Neuron (in vitro differentiated cells): ENCODE measurements at regions not wholly inside any gene's neighbourhood (a gene's known extent, or its start where the extent isn't known, plus 50 kb on each side); places are given as distances from the start of the nearest gene placed in this dataset.
A peak's percentile ranks its signal among the peaks of the same experiment; 100 is the strongest.
"Not testable (repeated sequence)": the region's sequence is repeated elsewhere in the genome, so short reads cannot be mapped to it uniquely, and the experiment has no call there.

ENCODE experiments used
- H2AFZ ChIP-seq: one replicate; pipeline ENCODE4 v1.6.1; 2013; ENCODE audit warnings: low read depth, mild to moderate bottlenecking, inconsistent platforms, low read length, moderate library complexity
- H3K27me3 ChIP-seq: one replicate; pipeline ENCODE4 v1.6.1; 2013; ENCODE audit warnings: low read length; ENCODE audit not compliant: insufficient read depth
- H3K36me3 ChIP-seq: one replicate; pipeline ENCODE4 v1.6.1; 2013; ENCODE audit warnings: low read length; ENCODE audit not compliant: insufficient read depth
- H3K4me1 ChIP-seq: one replicate; pipeline ENCODE4 v1.6.1; 2013; ENCODE audit warnings: low read length; ENCODE audit not compliant: insufficient read depth
- H3K4me3 ChIP-seq: 2 replicates; pipeline ENCODE4 v1.5.1; 2013; ENCODE audit warnings: mild to moderate bottlenecking, low read length, moderate library complexity
- H3K9me3 ChIP-seq: one replicate; pipeline ENCODE4 v1.6.1; 2013; ENCODE audit warnings: low read length

DNA sequence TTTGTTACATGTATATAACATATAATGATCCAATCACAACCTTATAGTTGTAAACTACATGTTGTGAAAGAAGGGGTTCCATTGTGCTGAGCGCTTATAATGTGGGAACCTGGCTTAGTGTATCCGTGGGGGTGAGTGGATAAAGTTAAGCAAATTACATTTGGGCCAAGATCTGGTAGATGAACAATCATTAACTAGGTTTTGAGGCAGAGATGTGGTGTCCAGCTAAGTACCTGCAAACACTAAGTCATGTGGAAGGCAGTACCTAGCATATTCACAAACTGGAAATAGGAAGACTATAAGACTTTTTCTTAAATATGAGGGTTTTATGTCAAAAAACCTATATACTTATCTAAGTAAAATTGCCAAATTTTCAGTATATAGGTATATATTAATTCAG, 167.2 kb upstream of the PDE4B start:
- Histone ChIP-seq H3K9me3 (no peaks in the 10 kb centered on the region), H3K36me3 (no peaks in the 10 kb centered on the region), H3K4me1 (no peaks in the 10 kb centered on the region), H3K27me3 (no peaks in the 10 kb centered on the region), H2AFZ (no peak overlapping the region), H3K4me3 (no peak overlapping the region)

DNA sequence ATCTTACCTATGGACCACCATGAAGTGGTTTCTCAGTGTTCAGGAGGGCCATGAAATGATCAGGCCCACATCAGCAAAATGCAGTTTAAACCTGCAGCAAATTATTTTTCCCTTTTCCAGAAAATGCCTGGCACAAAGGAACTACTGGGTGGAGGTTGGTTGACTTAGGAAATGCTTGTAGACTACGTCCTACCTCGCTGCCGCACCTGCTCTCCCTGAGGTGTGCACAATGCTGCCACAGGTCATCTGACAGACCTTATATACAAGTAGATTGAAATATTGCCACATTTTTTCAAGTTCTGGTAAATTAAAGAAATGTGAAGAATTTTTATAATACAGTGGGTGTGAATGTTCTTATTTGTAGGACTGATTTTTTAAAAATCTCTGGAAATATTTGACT, 166.7 kb upstream of the PDE4B start:
- Histone ChIP-seq H3K9me3 (no peaks in the 10 kb centered on the region), H3K36me3 (no peaks in the 10 kb centered on the region), H3K4me3 (no peak overlapping the region), H2AFZ (no peak overlapping the region), H3K4me1 (no peaks in the 10 kb centered on the region), H3K27me3 (no peaks in the 10 kb centered on the region)

DNA sequence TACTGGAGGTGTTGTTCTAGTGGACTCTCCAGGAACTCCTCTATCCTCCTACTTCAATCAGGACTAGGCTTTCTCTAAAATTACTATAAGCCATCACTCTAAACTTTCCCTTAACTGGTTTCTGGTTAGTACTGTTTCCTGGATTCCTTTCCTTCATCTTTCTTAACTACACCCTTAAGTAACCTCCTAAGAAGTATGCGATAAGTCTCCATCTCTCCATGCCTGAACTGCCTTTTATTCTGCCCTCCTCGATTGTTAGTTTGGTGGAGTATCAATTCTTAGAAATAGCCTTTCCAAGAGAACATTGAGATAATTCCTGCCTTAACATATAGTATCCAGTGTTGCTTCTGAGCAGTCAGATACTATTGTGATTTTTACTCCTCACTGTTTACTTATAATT, 162.9 kb upstream of the PDE4B start:
- Histone ChIP-seq H2AFZ (no peak overlapping the region), H3K27me3 (no peaks in the 10 kb centered on the region), H3K4me3 (no peak overlapping the region), H3K4me1 (no peaks in the 10 kb centered on the region), H3K9me3 (no peaks in the 10 kb centered on the region), H3K36me3 (no peaks in the 10 kb centered on the region)

DNA sequence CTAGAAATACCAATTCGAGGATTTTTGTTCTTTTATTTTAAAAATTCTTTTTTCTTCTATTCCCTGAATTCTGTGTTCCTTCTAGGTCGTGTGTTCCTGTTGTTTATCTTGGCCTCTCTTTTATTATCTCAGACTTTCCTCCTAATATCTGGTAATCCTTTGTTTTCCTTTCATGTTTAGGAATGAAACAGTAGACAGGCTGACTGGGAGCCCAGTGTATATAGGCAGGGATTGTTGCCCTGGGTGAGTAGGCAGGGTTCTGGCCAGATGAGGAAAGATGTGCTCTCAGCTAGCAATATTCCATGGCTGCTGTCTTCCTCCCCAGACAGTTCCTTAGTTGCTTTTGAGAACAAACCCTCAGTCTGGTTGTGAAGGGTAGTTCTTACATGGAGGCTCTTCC, 161.8 kb upstream of the PDE4B start:
- no peaks in the 10 kb centered on the region for H3K36me3 ChIP-seq
- H3K9me3 ChIP-seq, result no peaks in the 10 kb centered on the region

DNA sequence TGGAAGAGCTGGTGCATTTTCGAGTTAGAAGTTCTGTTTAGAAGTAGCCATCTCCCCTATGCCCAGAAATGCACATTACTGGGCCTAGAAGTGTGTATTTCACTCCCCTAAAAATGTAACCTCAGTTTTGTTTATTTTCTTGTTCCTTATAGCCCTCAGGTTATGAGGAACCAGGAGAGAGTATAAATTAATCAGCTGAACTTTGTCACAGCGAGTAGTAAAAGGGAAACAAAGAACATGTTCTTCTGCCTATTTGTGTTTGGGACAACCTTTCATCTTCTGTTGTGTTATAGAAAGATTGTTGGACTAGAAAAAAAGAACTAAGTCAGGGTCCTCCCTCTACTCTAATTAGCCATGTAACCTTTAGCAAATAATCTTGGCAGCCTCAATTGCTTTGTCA, 160.5 kb upstream of the PDE4B start:
- no peaks in the 10 kb centered on the region for H3K36me3 ChIP-seq
- H2AFZ ChIP-seq, result no peak overlapping the region
- no peaks in the 10 kb centered on the region for H3K9me3 ChIP-seq
- H3K4me3 ChIP-seq, result no peak overlapping the region
- H3K27me3 ChIP-seq, result no peaks in the 10 kb centered on the region
- no peaks in the 10 kb centered on the region for H3K4me1 ChIP-seq

More for the DNA sequence above, 161.8 kb upstream of the PDE4B start:
- Histone ChIP-seq H3K27me3 (no peaks in the 10 kb centered on the region), H3K4me1 (no peaks in the 10 kb centered on the region), H2AFZ (peak overlapping the region; percentile 56), H3K4me3 (no peak overlapping the region)

DNA sequence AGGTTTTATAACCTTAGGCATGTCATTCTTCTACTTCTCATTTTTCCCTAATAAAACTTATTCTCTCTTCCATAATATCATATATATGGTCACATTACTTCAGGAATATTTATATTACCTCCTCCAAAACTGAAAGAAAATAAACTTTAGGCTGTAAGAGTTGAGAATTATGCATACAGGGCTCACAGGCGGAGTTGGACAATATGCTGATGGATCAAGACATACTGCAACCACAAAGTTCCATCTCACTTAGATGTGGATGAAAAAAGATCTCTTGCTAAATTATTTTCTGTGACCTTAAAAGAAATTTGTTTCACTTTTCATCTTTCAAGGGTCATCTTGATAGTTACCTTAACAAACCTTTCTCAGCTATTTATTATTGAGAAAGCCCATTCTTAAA, 152.6 kb upstream of the PDE4B start:
- no peaks in the 10 kb centered on the region for H3K27me3 ChIP-seq
- H3K36me3 ChIP-seq, result no peaks in the 10 kb centered on the region
- H2AFZ ChIP-seq, result no peak overlapping the region
- no peak overlapping the region for H3K4me3 ChIP-seq
- no peaks in the 10 kb centered on the region for H3K4me1 ChIP-seq
- no peaks in the 10 kb centered on the region for H3K9me3 ChIP-seq

DNA sequence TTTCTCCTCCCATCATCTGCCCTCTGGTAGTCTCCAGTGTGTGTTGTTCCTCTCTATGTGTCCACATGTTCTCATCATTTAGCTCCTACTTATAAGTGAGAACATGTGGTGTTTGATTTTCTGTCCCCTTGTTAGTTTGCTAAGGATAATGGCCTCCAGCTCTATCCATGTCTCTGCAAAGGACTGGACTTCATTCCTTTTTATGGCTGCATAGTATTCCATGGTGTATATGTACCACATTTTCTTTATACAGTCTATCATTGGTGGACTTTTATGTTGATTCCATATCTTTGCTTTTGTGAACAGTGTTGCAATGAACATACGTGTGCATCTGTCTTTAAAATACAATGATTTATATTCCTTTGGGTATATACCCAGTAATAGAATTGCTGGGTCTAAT, 143.5 kb upstream of the PDE4B start:
- H3K9me3 ChIP-seq, H2AFZ ChIP-seq, H3K27me3 ChIP-seq, H3K4me1 ChIP-seq, H3K36me3 ChIP-seq, H3K4me3 ChIP-seq: not testable (repeated sequence)

DNA sequence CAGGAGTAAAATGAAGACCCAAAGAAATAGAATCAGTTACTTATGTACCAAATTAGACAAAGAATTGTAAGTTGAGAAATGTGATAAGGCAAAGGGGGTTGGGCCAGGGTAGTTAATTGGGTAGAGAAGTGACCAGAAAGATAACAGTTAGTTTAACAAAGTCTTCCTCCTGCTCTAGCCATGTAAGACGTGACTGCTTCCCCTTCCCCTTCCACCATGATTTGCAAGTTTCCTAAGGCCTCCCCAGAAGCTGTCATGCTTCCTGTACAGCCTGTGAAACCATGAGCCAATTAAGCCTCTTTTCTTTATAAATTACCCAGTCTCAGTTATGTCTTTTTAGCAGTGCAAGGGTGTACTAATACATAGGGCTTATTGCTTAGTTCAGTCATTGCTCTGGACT, 142.0 kb upstream of the PDE4B start:
- Histone ChIP-seq H2AFZ (no peak overlapping the region), H3K27me3 (no peaks in the 10 kb centered on the region), H3K36me3 (no peaks in the 10 kb centered on the region), H3K4me1 (no peaks in the 10 kb centered on the region), H3K9me3 (no peaks in the 10 kb centered on the region), H3K4me3 (no peak overlapping the region)

DNA sequence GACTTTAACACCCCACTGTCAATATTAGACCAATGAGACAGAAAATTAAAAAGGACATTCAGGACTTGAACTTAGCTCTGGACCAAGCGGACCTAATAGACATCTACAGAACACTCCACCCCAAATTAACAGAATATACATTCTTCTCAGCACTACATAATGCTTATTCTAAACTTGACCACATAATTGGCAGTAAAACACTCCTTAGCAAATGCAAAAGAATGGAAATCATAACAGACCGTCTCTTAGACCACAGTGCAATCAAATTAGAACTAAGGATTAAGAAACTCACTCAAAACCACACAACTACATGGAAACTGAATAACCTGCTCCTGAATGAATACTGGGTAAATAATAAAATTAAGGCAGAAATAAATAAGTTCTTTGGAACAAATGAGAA, 138.2 kb upstream of the PDE4B start:
- not testable (repeated sequence) for H3K27me3 ChIP-seq, H3K4me3 ChIP-seq, H2AFZ ChIP-seq, H3K36me3 ChIP-seq, H3K9me3 ChIP-seq, H3K4me1 ChIP-seq

DNA sequence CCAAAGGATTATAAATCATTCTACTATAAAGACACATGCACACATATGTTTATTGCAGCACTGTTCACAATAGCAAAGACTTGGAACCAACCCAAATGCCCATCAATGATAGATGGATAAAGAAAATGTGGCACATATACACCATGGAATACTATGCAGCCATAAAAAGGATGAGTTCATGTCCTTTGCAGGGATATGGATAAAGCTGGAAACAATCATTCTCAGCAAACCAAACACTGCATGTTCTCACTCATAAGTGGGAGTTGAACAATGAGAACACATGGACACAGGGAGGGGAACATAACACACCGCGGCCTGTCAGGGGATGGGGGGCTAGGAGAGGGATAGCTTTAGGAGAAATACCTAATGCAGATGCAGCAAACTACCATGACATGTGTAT, 135.1 kb upstream of the PDE4B start:
- not testable (repeated sequence) for H2AFZ ChIP-seq, H3K4me3 ChIP-seq, H3K4me1 ChIP-seq, H3K36me3 ChIP-seq, H3K9me3 ChIP-seq, H3K27me3 ChIP-seq

DNA sequence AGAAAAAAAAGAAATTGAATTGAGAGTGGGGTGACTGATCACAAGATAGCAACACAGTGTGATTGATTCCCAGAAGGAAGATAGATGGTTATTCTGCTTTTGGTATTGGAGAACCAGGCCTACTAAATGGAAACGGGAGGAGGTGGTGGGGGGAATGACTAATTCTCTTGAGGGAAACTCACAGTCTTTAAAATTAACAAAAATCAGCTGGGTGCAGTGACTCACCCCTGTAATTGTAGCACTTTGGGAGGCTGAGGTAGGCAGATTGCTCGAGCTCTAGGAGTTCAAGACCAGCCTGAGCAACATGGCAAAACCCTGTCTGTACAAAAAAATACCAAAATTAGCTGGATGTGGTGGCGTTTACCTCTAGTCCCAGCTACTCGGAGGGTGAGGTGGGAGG, 134.6 kb upstream of the PDE4B start:
- Histone ChIP-seq H3K4me1 (no peaks in the 10 kb centered on the region), H3K36me3 (no peaks in the 10 kb centered on the region), H3K27me3 (no peaks in the 10 kb centered on the region), H2AFZ (no peak overlapping the region), H3K4me3 (no peak overlapping the region), H3K9me3 (no peaks in the 10 kb centered on the region)

DNA sequence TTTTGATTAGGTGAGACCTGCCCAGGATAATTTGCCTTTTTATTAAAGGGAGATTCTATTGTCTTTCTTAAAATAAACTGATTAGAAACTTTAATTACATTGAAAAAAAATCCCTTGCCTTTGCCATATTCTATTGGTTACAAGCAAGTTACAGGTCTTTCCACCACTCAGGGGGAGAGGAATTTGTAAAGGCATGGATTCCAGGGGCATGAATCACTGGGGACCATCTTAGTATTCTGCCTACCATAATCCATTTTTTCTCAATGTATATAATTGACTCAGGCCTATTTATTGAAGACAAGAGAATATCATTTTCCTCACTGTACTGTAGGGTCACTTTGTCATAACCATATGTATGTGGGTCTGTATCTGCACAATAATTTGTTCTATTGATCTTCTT, 124.3 kb upstream of the PDE4B start:
- Histone ChIP-seq H3K4me3 (no peak overlapping the region), H3K36me3 (no peaks in the 10 kb centered on the region), H3K27me3 (no peaks in the 10 kb centered on the region)

DNA sequence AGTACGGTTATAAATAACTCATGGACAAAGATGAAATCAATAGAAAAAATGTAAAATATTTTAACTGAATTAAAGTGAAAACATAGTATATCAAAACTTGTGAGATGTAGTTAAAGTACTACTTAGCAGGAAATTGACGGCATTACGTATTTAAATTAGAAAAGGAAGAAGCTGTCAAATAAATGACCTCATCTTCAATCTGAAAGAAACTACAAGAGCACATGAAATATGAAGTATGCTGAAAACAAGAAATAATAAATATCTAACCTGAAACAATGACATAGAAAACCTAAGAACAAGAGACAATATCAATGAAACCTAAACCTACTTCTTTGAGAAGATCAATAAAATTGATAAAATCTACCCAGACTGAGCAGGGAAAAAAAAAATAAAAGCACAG, 122.2 kb upstream of the PDE4B start:
- Histone ChIP-seq H3K4me3 (no peak overlapping the region), H3K36me3 (no peaks in the 10 kb centered on the region), H3K4me1 (no peaks in the 10 kb centered on the region), H3K27me3 (no peaks in the 10 kb centered on the region), H2AFZ (no peak overlapping the region), H3K9me3 (no peaks in the 10 kb centered on the region)

More for the DNA sequence above, 124.3 kb upstream of the PDE4B start:
- no peaks in the 10 kb centered on the region for H3K9me3 ChIP-seq
- H3K4me1 ChIP-seq, result no peaks in the 10 kb centered on the region
- no peak overlapping the region for H2AFZ ChIP-seq

DNA sequence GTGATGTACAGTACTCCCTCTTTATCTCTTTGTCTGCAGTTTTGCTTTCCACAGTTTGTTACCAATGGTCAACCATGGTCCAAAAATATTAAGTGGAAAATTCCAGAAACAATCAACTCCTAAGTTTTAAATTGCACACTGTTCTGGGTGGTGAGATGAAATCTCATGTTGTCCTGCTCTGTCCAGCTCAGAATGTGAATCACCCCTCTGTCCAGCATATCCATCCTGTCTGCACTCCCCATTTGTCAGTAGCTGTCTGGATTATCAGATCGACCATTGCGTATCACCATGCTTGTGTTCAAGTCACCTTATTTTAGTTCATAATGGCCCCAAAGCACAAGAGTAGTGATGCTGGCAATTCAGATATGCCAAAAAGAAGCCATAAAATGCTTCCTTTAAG, 118.2 kb upstream of the PDE4B start:
- Histone ChIP-seq H3K27me3 (no peaks in the 10 kb centered on the region), H3K4me1 (no peaks in the 10 kb centered on the region), H3K9me3 (no peaks in the 10 kb centered on the region), H3K4me3 (no peak overlapping the region), H3K36me3 (no peaks in the 10 kb centered on the region), H2AFZ (no peak overlapping the region)
